ENCODE measurements at regions not wholly inside any gene's neighbourhood (a gene's known extent, or its start where the extent isn't known, plus 50 kb on each side); places are given as distances from the start of the nearest gene placed in this dataset.

GRCh38 chr3:113084777-113085176 is 94.0 kb downstream of the GTPBP8 start:
- DNase-seq (ENCODE audit: low read depth in 1 of 2, low spot score in 2 of 2): no peak
- 72% methylated on average over 2 of the region's 2 CpGs; no CpG with 5 or more reads in 1 of the 2 experiments for WGBS, 2 experiments (ENCODE audit: extremely low coverage in 1 of 2, insufficient coverage in 1 of 2, insufficient read length in 1 of 2, insufficient replicate concordance in 2 of 2, low coverage in 1 of 2, low lambda C conversion rate in 2 of 2, missing lambda C conversion rate in 1 of 2)
- H3K27ac ChIP-seq (ENCODE audit: low read depth, low read length): no peak overlapping the region
- TF ChIP-seq SRF (IDR thresholded peaks at IDR 0.05; ENCODE audit: low read depth, low read length): no peak
- no peak for TF ChIP-seq BCL11A (IDR thresholded peaks at IDR 0.05; ENCODE audit: low read depth in 2 of 2, low read length in 2 of 2)
- no peak for TF ChIP-seq KDM5A (IDR thresholded peaks at IDR 0.05; ENCODE audit: low read length)
- no peak for TF ChIP-seq SUZ12 (IDR thresholded peaks at IDR 0.05; ENCODE audit: low read length)
- TF ChIP-seq POLR2A (IDR thresholded peaks at IDR 0.05; ENCODE audit: control extremely low read depth in 1 of 2, low read depth in 2 of 2, low read length in 2 of 2): no peak
- no peak for TF ChIP-seq CBX8 (IDR thresholded peaks at IDR 0.05; ENCODE audit: borderline replicate concordance, low read depth, low read length)
- no peak for TF ChIP-seq JUND (IDR thresholded peaks at IDR 0.05; ENCODE audit: low read length)
- TF ChIP-seq, protein P1, sequence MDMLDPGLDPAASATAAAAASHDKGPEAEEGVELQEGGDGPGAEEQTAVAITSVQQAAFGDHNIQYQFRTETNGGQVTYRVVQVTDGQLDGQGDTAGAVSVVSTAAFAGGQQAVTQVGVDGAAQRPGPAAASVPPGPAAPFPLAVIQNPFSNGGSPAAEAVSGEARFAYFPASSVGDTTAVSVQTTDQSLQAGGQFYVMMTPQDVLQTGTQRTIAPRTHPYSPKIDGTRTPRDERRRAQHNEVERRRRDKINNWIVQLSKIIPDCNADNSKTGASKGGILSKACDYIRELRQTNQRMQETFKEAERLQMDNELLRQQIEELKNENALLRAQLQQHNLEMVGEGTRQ (IDR thresholded peaks at IDR 0.05; ENCODE audit: low read length): no peak
- TF ChIP-seq HDAC2 (IDR thresholded peaks at IDR 0.05; ENCODE audit: borderline replicate concordance in 1 of 2, low read depth in 2 of 2, low read length in 2 of 2): no peak
- TF ChIP-seq CTBP2 (IDR thresholded peaks at IDR 0.05; ENCODE audit: borderline replicate concordance, insufficient read depth, insufficient read length, low read length): no peak
- TF ChIP-seq POU5F1 (IDR thresholded peaks at IDR 0.05; ENCODE audit: low read depth, low read length): no peak
- TF ChIP-seq TAF1 (IDR thresholded peaks at IDR 0.05; ENCODE audit: low read depth, low read length): no peak
- TF ChIP-seq ASH2L (IDR thresholded peaks at IDR 0.05; ENCODE audit: low read length): no peak
- TF ChIP-seq CHD1 (IDR thresholded peaks at IDR 0.05; ENCODE audit: low read depth, low read length): no peak
- no peak for TF ChIP-seq TCF12 (IDR thresholded peaks at IDR 0.05; ENCODE audit: low read depth, low read length)

More at GRCh38 chr3:113084777-113085176, 94.0 kb downstream of the GTPBP8 start:
- H2AFZ ChIP-seq (ENCODE audit: low read length): no peak overlapping the region
- H3K79me2 ChIP-seq (ENCODE audit: control insufficient read depth in 1 of 2, insufficient read depth in 2 of 2, low read length in 2 of 2): no peaks in the 10 kb centered on the region
- H2BK20ac ChIP-seq (ENCODE audit: low read length): no peak overlapping the region
- FAIRE-seq: no peak
- no peaks in the 10 kb centered on the region for H4K20me1 ChIP-seq (replicated peaks in 1 of 2; ENCODE audit: control insufficient read depth in 1 of 2, insufficient read depth in 2 of 2, low read length in 2 of 2)
- no peak overlapping the region for H2BK5ac ChIP-seq (ENCODE audit: low read depth, low read length)
- no peak overlapping the region for H3K9ac ChIP-seq (replicated peaks in 1 of 4; ENCODE audit: extremely low read depth in 1 of 4, low read depth in 3 of 4, low read length in 3 of 4)
- H3K4me1 ChIP-seq (replicated peaks in 1 of 4; ENCODE audit: control insufficient read depth in 3 of 4, insufficient read depth in 4 of 4, low read length in 3 of 4): peaks cover 0 to 6% (median 4%) of the 10 kb centered on the region in 4 experiments; a peak in 3 of 7 replicates
- no peak overlapping the region for H4K5ac ChIP-seq (ENCODE audit: insufficient read length, low read depth, low read length)
- no peak overlapping the region for H3K14ac ChIP-seq (ENCODE audit: insufficient read length)
- H3K18ac ChIP-seq (ENCODE audit: extremely low read depth, low read length): no peak overlapping the region
- H4K91ac ChIP-seq (replicated peaks; ENCODE audit: insufficient read length, low read length): no peak overlapping the region
- H3K36me3 ChIP-seq (ENCODE audit: control insufficient read depth in 2 of 4, insufficient read depth in 4 of 4, low read length in 3 of 4): no peaks in the 10 kb centered on the region
- no peaks in the 10 kb centered on the region for H3K27me3 ChIP-seq (replicated peaks in 1 of 4; ENCODE audit: control insufficient read depth in 3 of 4, extremely low read depth in 1 of 4, insufficient read depth in 3 of 4, low read length in 3 of 4)
- H3K4me3 ChIP-seq (ENCODE audit: extremely low read depth in 1 of 4, insufficient read depth in 2 of 4, low read depth in 3 of 4, low read length in 4 of 4): no peak overlapping the region
- ChIA-PET POLR2A (ENCODE audit: partially characterized antibody) (no interaction called here), CTCF (ENCODE audit: partially characterized antibody) (interaction anchor here (1.2 to 3.9 kb wide), 5 partner anchors 15 to 204 kb away, joined by 3 to 16 read pairs (median 5); no protein-coding TSS in a partner anchor)
- no peak overlapping the region for H2BK120ac ChIP-seq (replicated peaks; ENCODE audit: low read depth, low read length)
- H2AK5ac ChIP-seq (ENCODE audit: low read depth, low read length): no peak overlapping the region
- H3K4me2 ChIP-seq (ENCODE audit: insufficient read depth in 1 of 2, low read depth in 2 of 2, low read length in 2 of 2): no peak overlapping the region
- H3K9me3 ChIP-seq (ENCODE audit: insufficient read depth in 2 of 2, low read depth in 1 of 2, low read length in 1 of 2): no peaks in the 10 kb centered on the region
- no peaks in the 10 kb centered on the region for H3K79me1 ChIP-seq (ENCODE audit: low read depth, low read length)
- no peak overlapping the region for H3K23ac ChIP-seq (ENCODE audit: insufficient read length)
- no peak overlapping the region for H2BK15ac ChIP-seq (ENCODE audit: low read length)
- H3K23me2 ChIP-seq (ENCODE audit: low read depth, low read length): no peaks in the 10 kb centered on the region; the same call in 1 of the 2 replicates
- no peak overlapping the region for H3K4ac ChIP-seq (replicated peaks; ENCODE audit: insufficient read length, low read depth, low read length)
- no peak overlapping the region for H4K8ac ChIP-seq (ENCODE audit: extremely low read depth, insufficient read depth, low read length)
- H2BK12ac ChIP-seq (ENCODE audit: low read depth, low read length): no peak overlapping the region
- H3K56ac ChIP-seq (replicated peaks; ENCODE audit: insufficient read length, low read depth, low read length): no peak overlapping the region
